HG02885 (cell line): ENCODE measurements at regions not wholly inside any gene's neighbourhood (a gene's known extent, or its start where the extent isn't known, plus 50 kb on each side); places are given as distances from the start of the nearest gene placed in this dataset.
A peak's percentile ranks its signal among the peaks of the same experiment; 100 is the strongest.

Source experiments
- ATAC-seq: cut with Tn5 transposase; IDR thresholded peaks from one replicate; pipeline ENCODE4 v1.9.1; 2021; ENCODE audit warnings: mild to moderate bottlenecking; ENCODE audit not compliant: unreplicated experiment, poor library complexity

GRCh38 chr2:95539290-95539689 lies 52.5 kb upstream of the TRIM43 start:
- ATAC-seq: peak; percentile 18

GRCh38 chr2:95539836-95540235 lies 52.0 kb upstream of the TRIM43 start:
- peak; percentile 75 for ATAC-seq
